Suppressor macrophage (primary cell): ENCODE measurements at regions not wholly inside any gene's neighbourhood (a gene's known extent, or its start where the extent isn't known, plus 50 kb on each side); places are given as distances from the start of the nearest gene placed in this dataset.
A peak's percentile ranks its signal among the peaks of the same experiment; 100 is the strongest.
"Not testable (repeated sequence)": the region's sequence is repeated elsewhere in the genome, so short reads cannot be mapped to it uniquely, and the experiment has no call there.

Experiments
- DNase-seq, 4 experiments: peaks; one replicate each; pipeline ENCODE4 v3.0.0-alpha.2; 2020 to 2022

- no peak for DNase-seq
Measured at GRCh38 chrX:148080593-148080992, 99.5 kb downstream of the FMR1NB start.

GRCh38 chrX:148084611-148085010 lies 103.5 kb downstream of the FMR1NB start:
- DNase-seq: no peak

DNA sequence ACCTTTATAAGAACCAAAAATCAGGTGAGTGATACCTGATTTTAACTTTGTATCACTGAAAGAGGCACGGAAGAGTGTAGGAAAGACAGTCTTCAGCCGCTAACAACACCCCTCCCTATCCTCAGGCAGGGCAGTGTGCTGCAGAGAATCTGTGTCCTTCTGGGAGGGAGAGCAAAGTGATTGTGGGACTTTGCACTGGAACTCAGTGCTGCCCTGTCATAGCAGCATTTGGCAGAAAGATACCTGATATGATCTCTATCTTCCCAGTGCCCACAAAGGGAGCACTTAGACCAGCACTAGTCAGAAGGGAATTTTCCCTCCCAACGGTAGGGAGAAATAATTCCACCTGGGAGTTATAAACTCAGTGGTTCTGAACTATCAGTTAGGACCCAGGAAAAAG lies 139.0 kb downstream of the FMR1NB start:
- no peak for DNase-seq

- no peak for DNase-seq
Measured at GRCh38 chrX:148120999-148121623, 140.0 kb downstream of the FMR1NB start.

DNA sequence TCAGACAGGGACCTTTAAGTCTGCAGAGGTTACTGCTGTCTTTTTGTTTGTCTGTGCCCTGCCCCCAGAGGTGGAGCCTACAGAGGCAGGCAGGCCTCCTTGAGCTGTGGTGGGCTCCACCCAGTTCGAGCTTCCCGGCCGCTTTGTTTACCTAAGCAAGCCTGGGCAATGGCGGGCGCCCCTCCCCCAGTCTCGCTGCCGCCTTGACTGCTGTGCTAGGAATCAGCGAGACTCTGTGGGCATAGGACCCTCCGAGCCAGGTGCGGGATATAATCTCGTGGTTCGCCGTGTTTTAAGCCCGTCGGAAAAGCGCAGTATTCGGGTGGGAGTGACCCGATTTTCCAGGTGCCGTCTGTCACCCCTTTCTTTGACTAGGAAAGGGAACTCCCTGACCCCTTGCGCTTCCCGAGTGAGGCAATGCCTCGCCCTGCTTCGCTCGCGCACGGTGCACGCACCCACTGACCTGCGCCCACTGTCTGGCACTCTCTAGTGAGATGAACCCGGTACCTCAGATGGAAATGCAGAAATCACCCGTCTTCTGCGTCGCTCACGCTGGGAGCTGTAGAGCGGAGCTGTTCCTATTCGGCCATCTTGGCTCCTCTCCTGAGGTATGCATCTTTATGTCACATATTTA lies 147.9 kb downstream of the FMR1NB start:
- DNase-seq: not testable (repeated sequence)

GRCh38 chrX:148133105-148133725 lies 152.1 kb downstream of the FMR1NB start:
- DNase-seq: peak in 2 of 4 experiments; percentile 11 to 17

DNA sequence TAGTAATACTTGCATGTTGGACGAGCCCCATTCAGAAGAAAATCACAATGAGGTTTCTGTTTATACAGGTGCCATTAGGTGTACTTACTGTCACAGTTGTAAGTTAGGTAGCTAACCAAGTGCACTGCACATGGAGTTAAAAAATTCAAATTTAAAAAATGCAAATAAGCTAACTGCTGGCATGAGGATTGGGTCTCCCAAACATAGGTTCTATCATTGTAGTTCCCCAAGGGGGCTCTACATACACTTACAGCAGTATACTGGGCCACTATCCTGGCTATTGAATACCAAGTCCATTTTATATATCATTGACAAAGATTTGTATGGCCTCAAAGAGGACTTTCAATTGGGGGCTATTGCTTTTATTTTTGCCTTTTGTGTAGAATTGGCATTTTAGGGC lies 153.4 kb downstream of the FMR1NB start:
- DNase-seq: no peak

- DNase-seq: no peak
Measured at GRCh38 chrX:148135738-148136137, 154.6 kb downstream of the FMR1NB start.

DNA sequence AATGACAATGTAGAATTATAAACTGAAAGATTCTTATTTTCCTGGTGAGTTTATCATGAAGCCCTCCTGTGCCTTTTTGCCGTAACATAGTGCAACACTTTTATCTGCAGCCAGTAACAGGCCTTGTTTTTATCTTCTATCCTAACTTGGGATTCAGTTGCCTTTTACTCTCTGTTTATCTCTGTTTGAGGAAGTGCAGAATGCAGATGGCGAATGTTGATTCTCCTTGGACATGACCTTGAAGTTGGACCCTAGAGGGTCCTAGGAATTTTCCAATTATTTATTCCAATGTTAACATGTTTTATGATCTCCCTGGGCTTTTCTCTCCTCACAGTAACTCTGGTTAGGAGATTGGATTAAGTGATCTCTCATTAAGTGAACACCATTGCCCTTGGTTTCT lies 165.0 kb downstream of the FMR1NB start:
- DNase-seq: no peak

GRCh38 chrX:148156986-148157385 lies 175.8 kb downstream of the FMR1NB start:
- DNase-seq: no peak

DNA sequence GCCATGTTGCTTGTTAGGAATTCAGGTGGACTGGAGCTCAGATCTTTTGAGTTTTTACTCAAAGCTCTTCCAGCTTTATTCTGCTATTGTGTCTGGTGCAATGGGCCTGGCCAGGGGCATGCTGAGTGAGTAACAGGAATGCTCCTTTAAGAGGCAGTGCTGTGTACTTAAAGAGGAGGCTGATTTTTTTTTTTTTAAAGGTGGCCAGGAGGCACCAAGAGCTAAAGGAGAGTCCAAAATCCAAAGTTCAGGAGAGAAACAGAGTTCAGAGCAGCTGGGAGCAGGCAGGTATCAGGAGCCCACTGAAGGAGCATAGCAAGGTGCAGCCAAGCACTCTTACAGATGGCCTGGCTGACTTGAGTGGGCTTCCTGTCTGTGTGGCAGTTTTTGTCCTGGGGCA lies 178.7 kb downstream of the FMR1NB start:
- DNase-seq: no peak

GRCh38 chrX:148161701-148162100 lies 180.6 kb downstream of the FMR1NB start:
- DNase-seq: no peak

- DNase-seq: no peak
Measured at GRCh38 chrX:148185631-148186030, 204.5 kb downstream of the FMR1NB start.

GRCh38 chrX:148192547-148192946 lies 211.4 kb downstream of the FMR1NB start:
- no peak for DNase-seq

- no peak for DNase-seq
Measured at GRCh38 chrX:148193759-148194158, 212.6 kb downstream of the FMR1NB start.

DNA sequence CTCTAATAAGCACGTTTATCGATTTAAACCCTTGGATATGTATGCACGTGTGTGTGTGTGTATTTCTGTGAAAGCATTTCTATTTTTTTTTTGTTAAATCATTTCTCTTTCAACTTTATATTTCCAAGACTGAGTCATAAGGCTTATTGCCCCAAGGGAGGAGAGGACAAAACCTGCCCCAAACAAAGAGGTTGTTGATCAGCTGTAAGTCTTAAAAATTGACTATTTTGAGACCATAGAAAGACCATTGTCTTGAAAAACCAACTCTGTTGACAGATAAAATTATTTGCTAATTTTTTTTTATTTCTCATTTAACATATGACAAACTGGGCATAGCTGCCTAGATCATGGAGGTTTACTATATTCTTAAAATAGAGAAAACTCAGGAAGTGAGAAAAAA lies 222.4 kb downstream of the FMR1NB start:
- no peak for DNase-seq

DNA sequence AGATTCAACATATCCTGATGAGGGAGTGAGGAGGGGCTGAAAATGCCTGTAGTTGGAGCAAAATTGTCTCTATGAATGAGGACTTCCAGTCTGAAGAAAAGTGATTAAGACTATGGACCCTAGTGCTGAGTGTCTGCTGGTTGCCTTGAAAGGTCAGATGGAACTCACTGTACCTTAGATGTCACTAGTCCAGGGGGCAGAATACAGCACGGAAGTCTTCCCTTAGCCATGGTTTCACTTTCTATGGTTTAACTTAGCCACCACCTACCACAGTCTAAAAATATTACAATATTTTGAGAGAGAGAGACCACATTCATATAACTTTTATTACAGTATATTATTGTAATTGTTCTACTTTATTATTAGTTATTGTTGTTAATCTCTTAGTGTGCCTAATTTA lies 223.1 kb downstream of the FMR1NB start:
- no peak for DNase-seq

GRCh38 chrX:148214786-148215185 lies 233.6 kb downstream of the FMR1NB start:
- no peak for DNase-seq

GRCh38 chrX:148215726-148216125 lies 234.6 kb downstream of the FMR1NB start:
- no peak for DNase-seq

DNA sequence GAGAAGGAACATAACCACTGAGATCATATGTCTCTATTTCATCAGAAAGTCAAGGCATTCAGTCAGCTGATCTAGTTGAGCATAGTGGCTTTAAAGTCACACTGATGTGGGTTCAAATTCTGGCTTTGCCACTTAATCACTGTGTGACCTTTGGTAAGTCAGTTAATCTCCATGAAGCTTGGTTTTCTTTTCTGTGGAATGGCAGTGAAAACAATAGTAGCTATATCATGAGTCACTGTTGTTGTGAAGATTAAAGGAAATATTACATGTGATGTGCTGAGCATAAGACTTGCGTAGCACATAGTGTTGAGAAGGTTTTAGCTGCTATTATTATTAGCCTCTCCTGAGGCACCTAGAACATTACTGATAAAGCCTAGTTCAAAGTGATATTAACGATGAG lies 242.2 kb downstream of the FMR1NB start:
- peak in 2 of 4 experiments; percentile 3 to 11 for DNase-seq

DNA sequence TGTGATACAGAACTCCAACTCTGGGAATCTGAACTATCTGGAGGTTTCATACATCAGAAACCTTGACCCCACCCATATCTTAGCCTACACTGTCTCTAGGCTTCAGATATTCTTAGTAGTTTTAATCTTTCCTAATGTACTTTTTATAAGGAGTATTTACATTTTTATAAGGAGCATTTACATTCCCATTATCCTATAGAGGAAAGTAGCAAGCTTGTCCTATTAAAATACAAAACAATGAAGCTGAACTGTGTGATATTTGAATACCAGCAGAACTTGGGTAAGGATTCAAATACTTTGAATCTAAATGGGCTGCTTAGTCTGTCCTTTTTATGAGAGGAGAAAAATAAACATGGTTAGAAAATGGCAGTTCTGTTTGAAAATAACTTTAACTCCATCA lies 247.4 kb downstream of the FMR1NB start:
- no peak for DNase-seq

DNA sequence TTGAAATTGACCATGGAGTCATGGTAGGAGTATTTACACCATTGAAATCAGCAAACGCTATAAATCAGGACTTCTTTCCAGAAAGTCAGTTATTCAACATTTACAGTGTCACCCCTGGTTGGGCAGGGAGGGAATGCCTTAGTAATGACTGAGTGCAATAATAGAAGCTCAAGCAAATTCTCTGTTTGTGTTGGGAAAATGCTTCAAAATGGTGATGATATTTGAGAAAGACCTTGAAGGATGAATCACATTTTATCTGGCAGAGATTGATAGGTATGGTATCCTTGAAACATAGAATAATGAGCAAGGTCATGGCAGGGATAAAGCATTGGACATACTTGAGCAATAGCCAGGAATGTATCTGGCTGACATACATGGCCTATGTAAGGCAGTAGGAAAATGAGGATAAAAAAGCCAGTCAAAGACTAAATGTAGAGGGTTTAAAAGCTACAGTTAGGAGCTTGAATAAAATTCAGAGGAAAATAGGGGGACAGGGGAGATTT lies 248.7 kb downstream of the FMR1NB start:
- no peak for DNase-seq

DNA sequence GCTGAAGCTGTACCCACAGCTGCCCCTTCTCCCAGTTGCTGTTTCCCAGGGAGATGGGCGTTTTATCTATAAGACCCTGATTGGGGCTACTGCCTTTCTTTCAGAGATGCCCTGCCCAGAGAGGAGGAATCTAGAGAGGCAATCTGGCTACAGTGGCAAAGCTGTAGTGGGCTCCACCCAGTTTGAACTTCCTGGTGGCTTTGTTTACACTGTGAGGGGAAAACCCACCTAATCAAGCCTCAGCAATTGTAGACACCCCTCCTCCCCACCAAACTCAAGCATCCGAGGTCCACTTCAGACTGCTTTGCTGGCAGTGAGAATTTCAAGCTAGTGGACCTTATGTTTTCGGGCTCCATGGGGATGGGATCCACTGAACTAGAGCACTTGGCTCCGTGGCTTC lies 240.4 kb upstream of the AFF2 start:
- no peak for DNase-seq

GRCh38 chrX:148265829-148266228 lies 234.6 kb upstream of the AFF2 start:
- DNase-seq: no peak
